H9 (cell line): ENCODE measurements at regions not wholly inside any gene's neighbourhood (a gene's known extent, or its start where the extent isn't known, plus 50 kb on each side); places are given as distances from the start of the nearest gene placed in this dataset.

ENCODE experiments used
- DNase-seq: peaks from one replicate; pipeline ENCODE4 v3.0.0-alpha.2; 2017
- H2AFZ ChIP-seq: one replicate; pipeline ENCODE4 v1.6.1; 2013; ENCODE audit warnings: mild to moderate bottlenecking, low read length, control low read depth, moderate library complexity
- H2AK5ac ChIP-seq: 2 replicates; pipeline ENCODE4 v1.6.1; 2013; ENCODE audit warnings: low read length, control low read depth, mixed read lengths; ENCODE audit not compliant: insufficient read length
- H2BK120ac ChIP-seq: one replicate; pipeline ENCODE4 v1.6.1; 2013; ENCODE audit warnings: low read depth, mild to moderate bottlenecking, low read length, control low read depth, inconsistent platforms; ENCODE audit not compliant: poor library complexity, severe bottlenecking
- H2BK12ac ChIP-seq: 2 replicates; pipeline ENCODE4 v1.6.1; 2013; ENCODE audit warnings: low read length, control low read depth, mixed read lengths, low read depth; ENCODE audit not compliant: insufficient read length
- H2BK15ac ChIP-seq: 2 replicates; pipeline ENCODE4 v1.6.1; 2013; ENCODE audit warnings: low read depth, low read length, control low read depth
- H2BK20ac ChIP-seq: one replicate; pipeline ENCODE4 v1.6.1; 2013; ENCODE audit warnings: low read depth, mild to moderate bottlenecking, low read length, control low read depth, inconsistent platforms; ENCODE audit not compliant: poor library complexity, severe bottlenecking
- H2BK5ac ChIP-seq: 2 replicates; pipeline ENCODE4 v1.6.1; 2013; ENCODE audit warnings: low read length, control low read depth, mixed read lengths; ENCODE audit not compliant: insufficient read length
- H3K14ac ChIP-seq: 2 replicates; pipeline ENCODE4 v1.6.1; 2013; ENCODE audit warnings: low read length, control low read depth; ENCODE audit not compliant: insufficient read depth
- H3K18ac ChIP-seq: 2 replicates; pipeline ENCODE4 v1.6.1; 2013; ENCODE audit warnings: low read depth, mild to moderate bottlenecking, mixed read lengths, low read length, control low read depth; ENCODE audit not compliant: insufficient read length
- H3K23ac ChIP-seq: 2 replicates; pipeline ENCODE4 v1.6.1; 2013; ENCODE audit warnings: low read length, control low read depth, mixed read lengths, low read depth; ENCODE audit not compliant: insufficient read length
- H3K23me2 ChIP-seq: 2 replicates; pipeline ENCODE4 v1.6.1; 2013; ENCODE audit warnings: low read depth, mild to moderate bottlenecking, mixed read lengths, low read length, control low read depth; ENCODE audit not compliant: insufficient read length, poor library complexity, severe bottlenecking
- H3K27ac ChIP-seq: 2 replicates; pipeline ENCODE4 v1.5.1; 2013; ENCODE audit warnings: low read length, control low read depth, mixed read lengths, low read depth; ENCODE audit not compliant: insufficient read length
- H3K27me3 ChIP-seq: 2 replicates; pipeline ENCODE4 v1.6.1; 2013; ENCODE audit warnings: low read length, control low read depth, inconsistent platforms; ENCODE audit not compliant: insufficient read depth
- H3K4ac ChIP-seq: 2 replicates; pipeline ENCODE4 v1.6.1; 2013; ENCODE audit warnings: low read depth, mild to moderate bottlenecking, control low read depth, inconsistent platforms, low read length, moderate library complexity
- H3K4me1 ChIP-seq: 2 replicates; pipeline ENCODE4 v1.6.1; 2013; ENCODE audit warnings: low read length, control low read depth, inconsistent platforms; ENCODE audit not compliant: insufficient read depth
- H3K4me2 ChIP-seq: 2 replicates; pipeline ENCODE4 v1.6.1; 2013; ENCODE audit warnings: low read length, control low read depth, mixed read lengths; ENCODE audit not compliant: insufficient read length, insufficient read depth
- H3K56ac ChIP-seq: 2 replicates; pipeline ENCODE4 v1.6.1; 2013; ENCODE audit warnings: low read depth, mild to moderate bottlenecking, mixed read lengths, low read length, control low read depth; ENCODE audit not compliant: insufficient read length
- H3K79me1 ChIP-seq: 2 replicates; pipeline ENCODE4 v1.6.1; 2013; ENCODE audit warnings: low read depth, mild to moderate bottlenecking, moderate library complexity, low read length, control low read depth, inconsistent platforms; ENCODE audit not compliant: insufficient read depth, poor library complexity, severe bottlenecking
- H3K79me2 ChIP-seq: 2 replicates; pipeline ENCODE4 v1.6.1; 2013; ENCODE audit warnings: low read length, control low read depth, inconsistent platforms; ENCODE audit not compliant: insufficient read depth
- H3K9ac ChIP-seq: 2 replicates; pipeline ENCODE4 v1.6.1; 2013; ENCODE audit warnings: low read length, control low read depth, mixed read lengths; ENCODE audit not compliant: insufficient read length; ENCODE audit errors: extremely low read depth
- H3K9me3 ChIP-seq: one replicate; pipeline ENCODE4 v1.6.1; 2013; ENCODE audit warnings: low read depth, low read length, inconsistent platforms; ENCODE audit not compliant: control insufficient read depth
- H3T11ph ChIP-seq: one replicate; pipeline ENCODE4 v1.6.1; 2013; ENCODE audit warnings: mild to moderate bottlenecking, low read length, control low read depth, inconsistent platforms
- H4K20me1 ChIP-seq: one replicate; pipeline ENCODE4 v1.6.1; 2013; ENCODE audit not compliant: control insufficient read depth, insufficient read length, insufficient read depth
- H4K5ac ChIP-seq: 2 replicates; pipeline ENCODE4 v1.6.1; 2013; ENCODE audit warnings: low read depth, mild to moderate bottlenecking, mixed read lengths, low read length, control low read depth; ENCODE audit not compliant: insufficient read length
- H4K8ac ChIP-seq: replicated peaks from 2 replicates; pipeline ENCODE4 v1.6.1; 2013; ENCODE audit warnings: low read length, control low read depth, mixed read lengths, low read depth; ENCODE audit not compliant: insufficient read length
- H4K91ac ChIP-seq: 2 replicates; pipeline ENCODE4 v1.6.1; 2013; ENCODE audit warnings: low read depth, mild to moderate bottlenecking, moderate library complexity, mixed read lengths, low read length, control low read depth; ENCODE audit not compliant: insufficient read length
- H3K27ac Mint-ChIP-seq, 3 experiments: 2 replicates in 2 of 3; 3 replicates in 1 of 3; pipeline ENCODE4 v1.8.0; 2020 to 2021; ENCODE audit warnings: mixed read lengths in 3 of 3, mild to moderate bottlenecking in 1 of 3, moderate library complexity in 1 of 3
- H3K27me3 Mint-ChIP-seq: 2 replicates; pipeline ENCODE4 v1.8.0; 2021; ENCODE audit warnings: low read depth, mild to moderate bottlenecking, moderate library complexity, mixed read lengths
- H3K36me3 Mint-ChIP-seq, 3 experiments: 2 replicates in 2 of 3; 3 replicates in 1 of 3; pipeline ENCODE4 v1.8.0; 2020 to 2021; ENCODE audit warnings: low read depth in 3 of 3, mixed read lengths in 3 of 3; ENCODE audit not compliant: insufficient read depth in 1 of 3
- H3K4me1 Mint-ChIP-seq, 2 experiments: 2 replicates each; pipeline ENCODE4 v1.8.0; 2020; ENCODE audit warnings: mixed read lengths in 2 of 2
- H3K4me3 Mint-ChIP-seq, 2 experiments: 2 replicates in 1 of 2; 3 replicates in 1 of 2; pipeline ENCODE4 v1.8.0; 2020 to 2021; ENCODE audit warnings: mild to moderate bottlenecking in 2 of 2, mixed read lengths in 2 of 2, moderate library complexity in 1 of 2
- H3K9me3 Mint-ChIP-seq, 2 experiments: 2 replicates in 1 of 2; 3 replicates in 1 of 2; pipeline ENCODE4 v1.8.0; 2020; ENCODE audit warnings: mild to moderate bottlenecking in 2 of 2, mixed read lengths in 2 of 2, moderate library complexity in 1 of 2
- CTCF ChIP-seq: fragments of 200-600 bp; sonication (generic); conservative IDR thresholded peaks from 3 replicates; pipeline ENCODE4 v1.8.0; 2021; ENCODE audit warnings: antibody characterized with exemption, mild to moderate bottlenecking
- WGBS: extraction: QIAGEN DNeasy Blood & Tissue Kit; methylation state at CpG from one replicate; pipeline ENCODE4 v1.1.7; 2013; ENCODE audit warnings: missing lambda C conversion rate, low lambda C conversion rate, mixed read lengths; ENCODE audit not compliant: insufficient read length; ENCODE audit errors: extremely low coverage; 5-methylcytosine and 5-hydroxymethylcytosine counted together

- no peak overlapping the region for H2BK12ac ChIP-seq
- no peak overlapping the region for H3K4ac ChIP-seq
- H2BK15ac ChIP-seq: no peak overlapping the region
- no peaks in the 10 kb centered on the region for H3K9me3 ChIP-seq
- Mint-ChIP-seq H3K9me3 (peaks cover 2 to 3% of the 10 kb centered on the region in 2 experiments; a peak in 2 of 5 replicates), H3K27ac (no peak overlapping the region), H3K4me1 (0 out of 4 replicates have a peak, but pooled peaks cover 0 to 3% of the 10 kb centered on the region in 2 experiments), H3K36me3 (no peaks in the 10 kb centered on the region), H3K4me3 (no peak overlapping the region), H3K27me3 (no peaks in the 10 kb centered on the region)
- no peak overlapping the region for H3T11ph ChIP-seq
- H3K14ac ChIP-seq: no peak overlapping the region
- no peaks in the 10 kb centered on the region for H3K4me1 ChIP-seq
- H3K9ac ChIP-seq: no peak overlapping the region
- no peaks in the 10 kb centered on the region for H3K23me2 ChIP-seq
- no peaks in the 10 kb centered on the region for H4K20me1 ChIP-seq
- H2AK5ac ChIP-seq: no peak overlapping the region
- H3K27me3 ChIP-seq: no peaks in the 10 kb centered on the region
- H3K79me1 ChIP-seq: no peaks in the 10 kb centered on the region
- WGBS: no CpG with 5 or more reads among the region's 5 CpGs
- H4K8ac ChIP-seq: no peak overlapping the region
- no peak overlapping the region for H2BK5ac ChIP-seq
- no peaks in the 10 kb centered on the region for H3K79me2 ChIP-seq
- H3K18ac ChIP-seq: no peak overlapping the region
- DNase-seq: no peak
- H2BK20ac ChIP-seq: no peak overlapping the region
- no peak overlapping the region for H3K4me2 ChIP-seq
- H3K56ac ChIP-seq: no peak overlapping the region
- no peak overlapping the region for H2AFZ ChIP-seq
- H3K23ac ChIP-seq: no peak overlapping the region
- no peak overlapping the region for H2BK120ac ChIP-seq
- no peak for TF ChIP-seq CTCF
- H3K27ac ChIP-seq: no peak overlapping the region
- no peak overlapping the region for H4K91ac ChIP-seq
- H4K5ac ChIP-seq: no peak overlapping the region
Measured at GRCh38 chr7:117973975-117974374, 100.7 kb upstream of the CTTNBP2 start.
